A549 (cell line): ENCODE measurements at regions not wholly inside any gene's neighbourhood (a gene's known extent, or its start where the extent isn't known, plus 50 kb on each side); places are given as distances from the start of the nearest gene placed in this dataset.
A peak's percentile ranks its signal among the peaks of the same experiment; 100 is the strongest.

Source experiments
- HDAC2 ChIP-seq: fragments of 200-600 bp; sonication (generic); IDR thresholded peaks from 2 replicates; pipeline ENCODE4 v1.6.1; 2016
- HOXB13 ChIP-seq: fragments of 250-450 bp; sonication (Bioruptor Pico); IDR thresholded peaks from 2 replicates; pipeline ENCODE4 v1.5.0; 2020; ENCODE audit warnings: low read depth, mild to moderate bottlenecking, moderate library complexity
- MAX ChIP-seq: IDR thresholded peaks from 2 replicates; pipeline ENCODE4 v1.6.1; 2012
- POLR2A ChIP-seq: IDR thresholded peaks from 2 replicates; pipeline ENCODE4 v1.6.1; 2012; ENCODE audit warnings: mild to moderate bottlenecking, low read length
- RFX5 ChIP-seq: fragments of 450-650 bp; IDR thresholded peaks from 2 replicates; pipeline ENCODE4 v1.7.1; 2014; ENCODE audit warnings: antibody characterized with exemption, mild to moderate bottlenecking, moderate library complexity
- TF ChIP-seq, protein P1 (sequence below): fragments of >200 bp; sonication (Bioruptor Twin); formaldehyde crosslinking; IDR thresholded peaks from 3 replicates; pipeline ENCODE4 v1.5.1; 2016
- TF ChIP-seq, protein P2 (sequence below): fragments of 150-350 bp; IDR thresholded peaks from 2 replicates; pipeline ENCODE4 v1.6.1; 2014; ENCODE audit warnings: low read depth, mild to moderate bottlenecking, low read length

- no peak for TF ChIP-seq HOXB13 (CRISPR knock-in tag)
- no peak for TF ChIP-seq POLR2A
- TF ChIP-seq, protein P1, sequence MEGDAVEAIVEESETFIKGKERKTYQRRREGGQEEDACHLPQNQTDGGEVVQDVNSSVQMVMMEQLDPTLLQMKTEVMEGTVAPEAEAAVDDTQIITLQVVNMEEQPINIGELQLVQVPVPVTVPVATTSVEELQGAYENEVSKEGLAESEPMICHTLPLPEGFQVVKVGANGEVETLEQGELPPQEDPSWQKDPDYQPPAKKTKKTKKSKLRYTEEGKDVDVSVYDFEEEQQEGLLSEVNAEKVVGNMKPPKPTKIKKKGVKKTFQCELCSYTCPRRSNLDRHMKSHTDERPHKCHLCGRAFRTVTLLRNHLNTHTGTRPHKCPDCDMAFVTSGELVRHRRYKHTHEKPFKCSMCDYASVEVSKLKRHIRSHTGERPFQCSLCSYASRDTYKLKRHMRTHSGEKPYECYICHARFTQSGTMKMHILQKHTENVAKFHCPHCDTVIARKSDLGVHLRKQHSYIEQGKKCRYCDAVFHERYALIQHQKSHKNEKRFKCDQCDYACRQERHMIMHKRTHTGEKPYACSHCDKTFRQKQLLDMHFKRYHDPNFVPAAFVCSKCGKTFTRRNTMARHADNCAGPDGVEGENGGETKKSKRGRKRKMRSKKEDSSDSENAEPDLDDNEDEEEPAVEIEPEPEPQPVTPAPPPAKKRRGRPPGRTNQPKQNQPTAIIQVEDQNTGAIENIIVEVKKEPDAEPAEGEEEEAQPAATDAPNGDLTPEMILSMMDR: peak; percentile 37
- TF ChIP-seq, protein P2, sequence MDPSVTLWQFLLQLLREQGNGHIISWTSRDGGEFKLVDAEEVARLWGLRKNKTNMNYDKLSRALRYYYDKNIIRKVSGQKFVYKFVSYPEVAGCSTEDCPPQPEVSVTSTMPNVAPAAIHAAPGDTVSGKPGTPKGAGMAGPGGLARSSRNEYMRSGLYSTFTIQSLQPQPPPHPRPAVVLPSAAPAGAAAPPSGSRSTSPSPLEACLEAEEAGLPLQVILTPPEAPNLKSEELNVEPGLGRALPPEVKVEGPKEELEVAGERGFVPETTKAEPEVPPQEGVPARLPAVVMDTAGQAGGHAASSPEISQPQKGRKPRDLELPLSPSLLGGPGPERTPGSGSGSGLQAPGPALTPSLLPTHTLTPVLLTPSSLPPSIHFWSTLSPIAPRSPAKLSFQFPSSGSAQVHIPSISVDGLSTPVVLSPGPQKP: no peak
- no peak for TF ChIP-seq HDAC2
- no peak for TF ChIP-seq RFX5
- peak; percentile 65 for TF ChIP-seq MAX
Measured at GRCh38 chr10:6721480-6721879, 141.4 kb upstream of the PRKCQ start.
